ENCODE measurements at regions not wholly inside any gene's neighbourhood (a gene's known extent, or its start where the extent isn't known, plus 50 kb on each side); places are given as distances from the start of the nearest gene placed in this dataset.

- TF ChIP-seq EP300 (IDR thresholded peaks at IDR 0.05), result no peak
- H3K4me3 ChIP-seq, result no peak overlapping the region
- H3K36me3 ChIP-seq, result no peaks in the 10 kb centered on the region
- DNase-seq, result no peak
- no peak overlapping the region for H3K27ac ChIP-seq
- intact Hi-C loops (cut with DNase I; ENCODE audit: low total_unique reads), result no loop called here
- 69 to 95% (median 93%) methylated on average over 2 of the region's 2 CpGs for WGBS, 5 donors
- no peaks in the 10 kb centered on the region for H3K9me3 ChIP-seq
- H3K4me1 ChIP-seq, result peaks cover 0 to 11% (median 4%) of the 10 kb centered on the region in 4 donors
- H3K27me3 ChIP-seq, result no peaks in the 10 kb centered on the region
Measured at GRCh38 chr12:67038486-67038885, 230.7 kb upstream of the CAND1 start.

- intact Hi-C loops (cut with DNase I; ENCODE audit: low total_unique reads), result no loop called here
- WGBS, 5 donors, result 66 to 74% (median 72%) methylated on average over 8 of the region's 8 CpGs
- no peaks in the 10 kb centered on the region for H3K36me3 ChIP-seq
- no peaks in the 10 kb centered on the region for H3K9me3 ChIP-seq
- H3K4me1 ChIP-seq, result peaks cover 0 to 16% (median 3%) of the 10 kb centered on the region in 4 donors
- TF ChIP-seq POLR2AphosphoS5 (IDR thresholded peaks at IDR 0.05) (no peak), POLR2A (IDR thresholded peaks at IDR 0.05) (no peak), EP300 (IDR thresholded peaks at IDR 0.05) (no peak)
- TF ChIP-seq, protein P1, sequence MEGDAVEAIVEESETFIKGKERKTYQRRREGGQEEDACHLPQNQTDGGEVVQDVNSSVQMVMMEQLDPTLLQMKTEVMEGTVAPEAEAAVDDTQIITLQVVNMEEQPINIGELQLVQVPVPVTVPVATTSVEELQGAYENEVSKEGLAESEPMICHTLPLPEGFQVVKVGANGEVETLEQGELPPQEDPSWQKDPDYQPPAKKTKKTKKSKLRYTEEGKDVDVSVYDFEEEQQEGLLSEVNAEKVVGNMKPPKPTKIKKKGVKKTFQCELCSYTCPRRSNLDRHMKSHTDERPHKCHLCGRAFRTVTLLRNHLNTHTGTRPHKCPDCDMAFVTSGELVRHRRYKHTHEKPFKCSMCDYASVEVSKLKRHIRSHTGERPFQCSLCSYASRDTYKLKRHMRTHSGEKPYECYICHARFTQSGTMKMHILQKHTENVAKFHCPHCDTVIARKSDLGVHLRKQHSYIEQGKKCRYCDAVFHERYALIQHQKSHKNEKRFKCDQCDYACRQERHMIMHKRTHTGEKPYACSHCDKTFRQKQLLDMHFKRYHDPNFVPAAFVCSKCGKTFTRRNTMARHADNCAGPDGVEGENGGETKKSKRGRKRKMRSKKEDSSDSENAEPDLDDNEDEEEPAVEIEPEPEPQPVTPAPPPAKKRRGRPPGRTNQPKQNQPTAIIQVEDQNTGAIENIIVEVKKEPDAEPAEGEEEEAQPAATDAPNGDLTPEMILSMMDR (IDR thresholded peaks at IDR 0.05), result no peak
- no peak overlapping the region for H3K27ac ChIP-seq
- no peaks in the 10 kb centered on the region for H3K27me3 ChIP-seq
- H3K4me3 ChIP-seq, result no peak overlapping the region
- DNase-seq, result no peak
Measured at GRCh38 chr12:67039995-67040860, 228.9 kb upstream of the CAND1 start.

- no peak for DNase-seq
- H3K27me3 ChIP-seq, result no peaks in the 10 kb centered on the region
- no peak overlapping the region for H3K4me3 ChIP-seq
- H3K4me1 ChIP-seq, result peaks cover 0 to 16% (median 3%) of the 10 kb centered on the region in 4 donors
- H3K36me3 ChIP-seq, result no peaks in the 10 kb centered on the region
- TF ChIP-seq, protein P1 (IDR thresholded peaks at IDR 0.05), result no peak
- no peak for TF ChIP-seq POLR2A (IDR thresholded peaks at IDR 0.05)
- no peak for TF ChIP-seq EP300 (IDR thresholded peaks at IDR 0.05)
- no peak for TF ChIP-seq POLR2AphosphoS5 (IDR thresholded peaks at IDR 0.05)
- H3K9me3 ChIP-seq, result no peaks in the 10 kb centered on the region
- no peak overlapping the region for H3K27ac ChIP-seq
- intact Hi-C loops (cut with DNase I; ENCODE audit: low total_unique reads), result no loop called here
Measured at GRCh38 chr12:67040861-67041137, 228.4 kb upstream of the CAND1 start.

GRCh38 chr12:67042697-67043131 lies 226.4 kb upstream of the CAND1 start:
- WGBS, 5 donors, result 65 to 85% (median 81%) methylated on average over 2 of the region's 2 CpGs
- peaks cover 0 to 16% (median 3%) of the 10 kb centered on the region in 4 donors for H3K4me1 ChIP-seq
- intact Hi-C loops (cut with DNase I; ENCODE audit: low total_unique reads), result no loop called here
- no peak overlapping the region for H3K4me3 ChIP-seq
- H3K9me3 ChIP-seq, result no peaks in the 10 kb centered on the region
- no peaks in the 10 kb centered on the region for H3K36me3 ChIP-seq
- H3K27me3 ChIP-seq, result no peaks in the 10 kb centered on the region
- no peak overlapping the region for H3K27ac ChIP-seq
- peak in 1 of 2 donors; percentile 19 for DNase-seq
- TF ChIP-seq POLR2A (IDR thresholded peaks at IDR 0.05) (no peak), EP300 (IDR thresholded peaks at IDR 0.05) (no peak), POLR2AphosphoS5 (IDR thresholded peaks at IDR 0.05) (peak in 1 of 3 donors; percentile 42)
- TF ChIP-seq, protein P1 (IDR thresholded peaks at IDR 0.05), result no peak

DNA sequence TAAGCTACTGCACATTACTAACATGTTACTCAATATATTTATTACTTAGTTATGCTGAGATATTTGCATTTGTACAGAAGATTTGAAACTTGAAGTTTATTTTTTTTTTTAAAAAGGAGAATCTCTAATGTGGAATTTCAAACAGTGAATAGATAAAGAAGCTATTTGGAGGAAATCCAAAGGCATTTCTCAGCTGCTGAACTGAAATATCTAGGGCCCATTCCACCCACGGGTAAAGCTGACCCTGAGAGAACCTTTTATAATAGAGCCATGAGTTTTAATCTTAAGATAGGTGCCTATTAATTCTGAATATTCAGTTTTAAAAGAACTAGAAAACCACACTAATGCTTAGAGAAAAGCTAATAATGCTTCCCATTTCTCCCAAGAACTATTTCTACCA lies 225.4 kb upstream of the CAND1 start:
- intact Hi-C loops (cut with DNase I; ENCODE audit: low total_unique reads), result no loop called here
- Histone ChIP-seq H3K36me3 (no peaks in the 10 kb centered on the region), H3K27ac (no peak overlapping the region), H3K4me3 (no peak overlapping the region), H3K27me3 (no peaks in the 10 kb centered on the region), H3K9me3 (no peaks in the 10 kb centered on the region), H3K4me1 (peaks cover 0 to 16% (median 3%) of the 10 kb centered on the region in 4 donors)
- TF ChIP-seq, protein P1 (IDR thresholded peaks at IDR 0.05), result no peak
- TF ChIP-seq POLR2AphosphoS5 (IDR thresholded peaks at IDR 0.05) (no peak), EP300 (IDR thresholded peaks at IDR 0.05) (no peak), POLR2A (IDR thresholded peaks at IDR 0.05) (no peak)
- DNase-seq, result no peak
- 20 to 37% (median 22%) methylated on average over 1 of the region's 1 CpG for WGBS, 5 donors

All from stomach (tissue), 8 donors.